ENCODE measurements at regions not wholly inside any gene's neighbourhood (a gene's known extent, or its start where the extent isn't known, plus 50 kb on each side); places are given as distances from the start of the nearest gene placed in this dataset.

- ATAC-seq (ENCODE audit: low read depth) (no peak), DNase-seq (ENCODE audit: low spot score in 2 of 2) (no peak)
- Mint-ChIP-seq H3K9me3 (peaks cover 2% of the 10 kb centered on the region), H3K27ac (no peak overlapping the region), H3K27me3 (peaks cover 4% of the 10 kb centered on the region), H3K36me3 (no peaks in the 10 kb centered on the region), H3K4me3 (no peak overlapping the region), H3K4me1 (no peaks in the 10 kb centered on the region)
Observed at GRCh38 chr17:72175787-72176515, 55.1 kb downstream of the SOX9 start.

DNA sequence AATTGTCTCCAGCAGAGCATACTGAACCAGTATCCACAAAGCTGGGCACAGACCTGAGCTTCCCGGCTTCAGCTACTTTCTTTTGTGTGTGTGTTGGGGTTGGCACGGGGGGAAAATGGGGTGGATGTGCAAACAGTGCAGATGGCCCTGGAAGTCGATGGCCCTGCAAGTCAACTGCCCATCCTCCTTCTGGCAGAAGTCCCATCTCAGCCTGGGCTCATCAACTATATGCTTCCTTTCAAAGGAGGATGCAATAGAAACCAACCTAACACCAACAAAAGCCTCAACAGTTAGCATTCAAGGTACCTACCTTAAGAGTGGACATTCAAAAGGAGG lies 55.7 kb downstream of the SOX9 start:
- DNase-seq (ENCODE audit: low spot score in 2 of 2) (no peak), ATAC-seq (ENCODE audit: low read depth) (no peak)
- Mint-ChIP-seq H3K36me3 (no peaks in the 10 kb centered on the region), H3K27ac (no peak overlapping the region), H3K4me3 (no peak overlapping the region), H3K9me3 (peaks cover 5% of the 10 kb centered on the region), H3K4me1 (no peaks in the 10 kb centered on the region), H3K27me3 (peaks cover 6% of the 10 kb centered on the region)

DNA sequence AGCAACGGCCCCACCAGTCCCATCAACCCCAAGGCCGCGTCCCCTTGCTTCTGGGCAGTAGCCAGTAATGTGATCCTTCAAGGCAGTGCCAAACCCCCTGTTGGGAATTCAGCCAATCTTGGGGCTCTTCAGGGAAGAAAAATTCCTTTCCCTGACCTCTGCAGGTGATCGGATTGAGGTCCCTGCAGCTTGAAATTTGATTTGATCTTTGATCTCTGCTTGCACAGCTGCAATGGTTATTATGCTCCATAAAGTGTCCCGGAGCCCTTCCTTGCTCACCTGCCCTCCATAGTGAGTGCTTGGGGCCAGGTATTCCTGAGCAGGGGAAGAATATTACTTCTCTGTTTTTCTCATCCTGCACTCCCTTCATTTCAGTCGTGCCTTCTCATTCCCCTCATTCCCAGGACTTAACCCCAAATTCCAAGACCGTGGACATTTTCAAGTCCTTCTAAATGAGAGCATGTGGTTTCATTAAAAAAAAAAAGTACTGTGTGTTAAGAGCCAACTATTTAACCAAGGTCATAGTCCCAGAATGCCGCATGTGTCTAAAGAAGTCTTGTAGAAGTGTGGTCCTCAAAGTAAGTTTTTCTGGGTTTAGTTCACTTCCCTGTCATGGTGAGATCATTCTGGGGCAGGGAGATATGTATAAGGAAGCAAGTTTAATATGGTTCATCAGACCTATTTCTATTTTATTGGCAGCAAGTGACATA lies 56.3 kb downstream of the SOX9 start:
- Mint-ChIP-seq H3K36me3 (no peaks in the 10 kb centered on the region), H3K4me1 (no peaks in the 10 kb centered on the region)

DNA sequence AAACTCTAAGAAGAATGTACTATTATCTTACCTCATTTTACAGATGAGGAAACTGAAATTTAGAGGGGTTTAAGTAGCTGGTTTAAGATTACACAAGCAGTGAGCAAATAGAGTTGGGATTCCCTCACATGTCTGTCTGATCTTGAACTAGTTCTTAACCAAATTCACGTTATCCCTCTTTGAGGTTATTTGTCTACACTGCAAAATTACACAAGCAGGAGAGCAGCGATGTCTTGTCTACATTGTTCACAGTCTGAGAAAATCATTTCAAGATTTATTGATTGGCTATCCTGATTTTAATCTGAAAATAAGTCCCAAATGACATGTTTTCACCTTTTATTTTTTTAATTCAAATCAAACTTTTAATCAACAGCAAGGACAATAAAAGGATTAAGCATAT lies 56.9 kb downstream of the SOX9 start:
- ATAC-seq (ENCODE audit: low read depth) (no peak), DNase-seq (ENCODE audit: low spot score in 2 of 2) (no peak)
- Mint-ChIP-seq H3K4me1 (no peaks in the 10 kb centered on the region), H3K27me3 (peaks cover 3% of the 10 kb centered on the region), H3K4me3 (no peak overlapping the region), H3K9me3 (peaks cover 5% of the 10 kb centered on the region), H3K36me3 (no peaks in the 10 kb centered on the region), H3K27ac (no peak overlapping the region)

More for the DNA sequence above, 56.3 kb downstream of the SOX9 start:
- DNase-seq (ENCODE audit: low spot score in 2 of 2) (no peak), ATAC-seq (ENCODE audit: low read depth) (no peak)
- Mint-ChIP-seq H3K27ac (no peak overlapping the region), H3K4me3 (no peak overlapping the region), H3K27me3 (peaks cover 4% of the 10 kb centered on the region), H3K9me3 (peaks cover 5% of the 10 kb centered on the region)

- H3K4me3 Mint-ChIP-seq, result no peak overlapping the region
- H3K36me3 Mint-ChIP-seq, result no peaks in the 10 kb centered on the region
- ATAC-seq (ENCODE audit: low read depth) (no peak), DNase-seq (ENCODE audit: low spot score in 2 of 2) (no peak)
- peaks cover 3% of the 10 kb centered on the region for H3K27me3 Mint-ChIP-seq
- H3K27ac Mint-ChIP-seq, result no peak overlapping the region
- no peaks in the 10 kb centered on the region for H3K4me1 Mint-ChIP-seq
- H3K9me3 Mint-ChIP-seq, result peaks cover 3% of the 10 kb centered on the region
Observed at GRCh38 chr17:72182371-72182873, 61.6 kb downstream of the SOX9 start.

DNA sequence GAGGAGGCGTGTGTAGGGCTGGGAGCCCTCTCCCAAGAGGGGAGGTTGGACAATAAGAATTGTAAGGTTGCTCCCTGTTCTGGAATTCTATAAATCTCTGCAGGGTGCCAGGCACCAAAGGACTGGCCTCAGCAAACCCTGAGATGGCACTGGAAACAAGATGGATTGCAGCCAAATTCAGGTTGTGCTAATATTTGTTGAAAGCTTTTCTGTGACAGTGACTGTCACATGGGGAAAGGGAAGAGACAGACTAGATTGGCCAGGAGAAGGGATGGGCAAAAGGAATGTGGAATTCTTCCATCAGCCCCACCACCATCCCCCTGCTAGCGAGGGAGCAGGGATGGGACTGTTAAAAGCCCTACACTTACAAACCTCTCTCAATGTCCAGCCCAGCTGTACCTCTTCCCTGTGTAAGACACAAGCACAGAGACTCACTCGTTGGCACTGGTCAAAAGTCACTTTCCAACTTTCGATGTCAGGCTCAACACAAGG lies 62.4 kb downstream of the SOX9 start:
- Mint-ChIP-seq H3K4me1 (no peaks in the 10 kb centered on the region), H3K27me3 (peaks cover 3% of the 10 kb centered on the region), H3K27ac (no peak overlapping the region), H3K4me3 (no peak overlapping the region), H3K36me3 (no peaks in the 10 kb centered on the region), H3K9me3 (peaks cover 3% of the 10 kb centered on the region)
- DNase-seq (ENCODE audit: low spot score in 2 of 2), result no peak
- no peak for ATAC-seq (ENCODE audit: low read depth)

DNA sequence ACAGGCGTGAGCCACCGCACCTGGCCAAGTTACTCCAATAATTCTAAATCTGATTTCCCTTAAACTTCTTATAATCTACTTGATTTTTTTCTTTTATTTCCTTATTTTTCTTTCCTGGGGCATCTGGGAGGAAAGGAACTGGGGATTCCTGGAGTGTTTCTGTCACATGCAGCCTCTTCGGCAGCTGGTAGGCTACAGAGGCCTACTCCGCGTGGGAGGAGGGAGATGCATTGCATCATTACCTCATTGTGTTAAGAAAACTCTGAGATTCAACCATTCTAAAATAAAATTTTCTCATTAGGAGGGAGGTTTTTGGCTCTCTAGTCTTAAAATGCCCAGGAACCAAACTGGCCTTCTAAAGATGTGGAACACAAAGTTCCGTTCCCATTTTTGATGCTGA lies 64.0 kb downstream of the SOX9 start:
- Mint-ChIP-seq H3K4me3 (no peak overlapping the region), H3K27ac (no peak overlapping the region), H3K27me3 (peaks cover 3% of the 10 kb centered on the region), H3K4me1 (no peaks in the 10 kb centered on the region), H3K36me3 (no peaks in the 10 kb centered on the region), H3K9me3 (peaks cover 3% of the 10 kb centered on the region)
- no peak for DNase-seq (ENCODE audit: low spot score in 2 of 2)
- ATAC-seq (ENCODE audit: low read depth), result no peak

- Mint-ChIP-seq H3K27ac (no peak overlapping the region), H3K27me3 (peaks cover 3% of the 10 kb centered on the region), H3K4me1 (no peaks in the 10 kb centered on the region), H3K4me3 (no peak overlapping the region), H3K9me3 (peaks cover 3% of the 10 kb centered on the region), H3K36me3 (no peaks in the 10 kb centered on the region)
- ATAC-seq (ENCODE audit: low read depth), result no peak
- no peak for DNase-seq (ENCODE audit: low spot score in 2 of 2)
Observed at GRCh38 chr17:72185564-72185963, 64.7 kb downstream of the SOX9 start.

DNA sequence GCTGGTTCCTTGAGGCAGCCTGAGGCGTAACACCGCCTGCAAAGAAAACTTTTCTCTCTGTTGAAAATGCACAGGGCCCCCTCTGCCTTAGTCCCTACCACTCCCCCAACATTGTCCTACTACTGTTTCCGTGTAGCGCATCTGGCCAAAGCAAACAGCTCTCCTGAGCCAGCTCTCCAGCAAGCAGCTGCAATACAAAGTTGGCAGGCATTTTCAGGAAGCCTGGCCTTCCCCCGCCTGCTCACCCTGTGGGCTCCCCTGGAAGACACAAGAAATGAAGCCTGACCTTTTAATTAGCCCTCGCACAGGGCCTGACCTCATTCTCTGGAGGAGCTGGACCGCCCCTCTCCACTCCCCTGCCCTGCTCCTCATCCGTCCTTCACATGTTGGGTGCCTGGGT lies 66.7 kb downstream of the SOX9 start:
- Mint-ChIP-seq H3K36me3 (no peaks in the 10 kb centered on the region), H3K4me3 (no peak overlapping the region), H3K4me1 (no peaks in the 10 kb centered on the region), H3K27ac (no peak overlapping the region), H3K9me3 (no peaks in the 10 kb centered on the region), H3K27me3 (peaks cover 2% of the 10 kb centered on the region)
- ATAC-seq (ENCODE audit: low read depth), result no peak
- DNase-seq (ENCODE audit: low spot score in 2 of 2), result no peak

DNA sequence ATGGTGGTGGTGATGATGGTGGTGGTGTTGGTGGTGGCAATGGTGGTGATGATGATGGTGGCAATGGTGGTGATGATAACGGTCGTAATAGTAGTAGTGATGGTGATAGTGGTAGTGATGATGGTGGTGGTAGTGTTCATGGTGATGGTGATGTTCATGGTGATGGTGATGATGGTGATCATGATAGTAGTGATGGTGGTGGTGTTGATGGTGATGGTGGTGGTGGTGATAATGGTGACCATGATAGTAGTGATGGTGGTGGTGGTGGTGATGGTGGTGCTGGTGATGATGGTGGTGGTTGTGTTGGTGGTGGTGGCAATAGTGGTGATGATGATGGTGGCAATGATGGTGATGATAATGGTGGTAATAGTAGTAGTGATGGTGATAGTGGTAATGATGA lies 68.0 kb downstream of the SOX9 start:
- no peak overlapping the region for H3K27ac Mint-ChIP-seq
- no peaks in the 10 kb centered on the region for H3K36me3 Mint-ChIP-seq
- H3K27me3 Mint-ChIP-seq, result peaks cover 2% of the 10 kb centered on the region
- ATAC-seq (ENCODE audit: low read depth), result no peak
- no peaks in the 10 kb centered on the region for H3K4me1 Mint-ChIP-seq
- no peaks in the 10 kb centered on the region for H3K9me3 Mint-ChIP-seq
- no peak for DNase-seq (ENCODE audit: low spot score in 2 of 2)
- H3K4me3 Mint-ChIP-seq, result no peak overlapping the region

DNA sequence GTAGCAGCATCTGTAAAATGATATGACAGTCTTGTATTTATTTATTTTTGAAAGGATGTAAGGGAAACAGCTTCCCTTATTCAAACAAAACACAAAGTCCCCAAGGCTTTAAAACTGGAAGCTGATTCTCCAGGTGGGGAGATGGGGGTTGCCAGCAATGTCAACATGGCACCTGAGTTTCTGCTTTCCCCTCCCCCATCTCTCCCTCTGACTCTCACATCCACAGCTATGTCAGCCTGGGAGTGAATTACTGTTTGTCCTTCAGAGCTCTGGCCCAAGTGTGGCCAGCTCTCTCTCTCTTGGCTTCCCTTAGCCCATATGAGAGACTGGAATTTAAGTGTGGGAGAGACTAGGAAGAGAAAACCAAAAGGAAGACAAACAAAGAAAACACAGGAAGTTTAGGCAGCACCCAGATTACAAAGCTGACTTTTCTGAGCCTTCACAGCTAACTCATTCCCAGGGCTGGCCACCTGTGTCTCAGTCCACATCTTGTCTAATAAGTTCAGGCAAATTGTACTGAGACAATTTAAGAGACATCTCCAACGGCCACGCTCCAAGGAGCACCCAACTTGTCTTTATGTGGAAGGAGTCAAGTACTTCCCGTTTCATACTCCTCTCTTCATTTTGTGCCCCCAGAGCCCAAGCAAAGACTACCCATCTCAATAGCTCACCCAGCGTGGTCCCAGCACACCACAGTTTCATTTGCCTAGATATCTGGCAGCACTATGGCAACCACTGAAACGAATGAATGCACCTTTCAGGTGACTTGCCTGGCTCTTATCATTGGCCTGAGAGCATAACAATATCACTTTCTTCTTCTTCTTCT lies 69.2 kb downstream of the SOX9 start:
- DNase-seq (ENCODE audit: low spot score in 2 of 2) (no peak), ATAC-seq (ENCODE audit: low read depth) (no peak)
- no peak overlapping the region for H3K27ac Mint-ChIP-seq
- no peaks in the 10 kb centered on the region for H3K9me3 Mint-ChIP-seq
- no peaks in the 10 kb centered on the region for H3K4me1 Mint-ChIP-seq
- H3K27me3 Mint-ChIP-seq, result peaks cover 2% of the 10 kb centered on the region
- H3K36me3 Mint-ChIP-seq, result no peaks in the 10 kb centered on the region
- no peak overlapping the region for H3K4me3 Mint-ChIP-seq

DNA sequence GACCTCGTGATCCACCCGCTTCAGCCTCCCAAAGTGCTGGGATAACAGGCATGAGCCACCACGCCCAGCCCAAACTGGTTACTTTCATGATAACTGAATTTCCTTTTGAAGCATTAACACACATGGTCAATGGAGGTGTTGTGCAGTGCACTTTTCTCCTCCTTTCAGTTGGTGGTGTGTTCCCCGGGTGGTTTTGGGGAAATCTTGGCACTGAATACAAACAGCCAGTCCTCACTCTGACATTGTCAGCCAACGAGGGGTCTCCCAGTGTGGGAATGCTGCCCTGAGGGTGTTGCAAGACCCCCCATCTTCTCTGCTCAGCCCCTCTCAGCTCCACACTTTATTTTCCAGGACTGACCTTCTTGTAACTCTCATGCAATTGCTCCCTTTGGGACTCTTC lies 70.5 kb downstream of the SOX9 start:
- DNase-seq (ENCODE audit: low spot score in 2 of 2) (no peak), ATAC-seq (ENCODE audit: low read depth) (no peak)
- peaks cover 2% of the 10 kb centered on the region for H3K27me3 Mint-ChIP-seq
- H3K36me3 Mint-ChIP-seq, result no peaks in the 10 kb centered on the region
- peaks cover 2% of the 10 kb centered on the region for H3K9me3 Mint-ChIP-seq
- H3K4me3 Mint-ChIP-seq, result no peak overlapping the region
- no peaks in the 10 kb centered on the region for H3K4me1 Mint-ChIP-seq
- H3K27ac Mint-ChIP-seq, result no peak overlapping the region

DNA sequence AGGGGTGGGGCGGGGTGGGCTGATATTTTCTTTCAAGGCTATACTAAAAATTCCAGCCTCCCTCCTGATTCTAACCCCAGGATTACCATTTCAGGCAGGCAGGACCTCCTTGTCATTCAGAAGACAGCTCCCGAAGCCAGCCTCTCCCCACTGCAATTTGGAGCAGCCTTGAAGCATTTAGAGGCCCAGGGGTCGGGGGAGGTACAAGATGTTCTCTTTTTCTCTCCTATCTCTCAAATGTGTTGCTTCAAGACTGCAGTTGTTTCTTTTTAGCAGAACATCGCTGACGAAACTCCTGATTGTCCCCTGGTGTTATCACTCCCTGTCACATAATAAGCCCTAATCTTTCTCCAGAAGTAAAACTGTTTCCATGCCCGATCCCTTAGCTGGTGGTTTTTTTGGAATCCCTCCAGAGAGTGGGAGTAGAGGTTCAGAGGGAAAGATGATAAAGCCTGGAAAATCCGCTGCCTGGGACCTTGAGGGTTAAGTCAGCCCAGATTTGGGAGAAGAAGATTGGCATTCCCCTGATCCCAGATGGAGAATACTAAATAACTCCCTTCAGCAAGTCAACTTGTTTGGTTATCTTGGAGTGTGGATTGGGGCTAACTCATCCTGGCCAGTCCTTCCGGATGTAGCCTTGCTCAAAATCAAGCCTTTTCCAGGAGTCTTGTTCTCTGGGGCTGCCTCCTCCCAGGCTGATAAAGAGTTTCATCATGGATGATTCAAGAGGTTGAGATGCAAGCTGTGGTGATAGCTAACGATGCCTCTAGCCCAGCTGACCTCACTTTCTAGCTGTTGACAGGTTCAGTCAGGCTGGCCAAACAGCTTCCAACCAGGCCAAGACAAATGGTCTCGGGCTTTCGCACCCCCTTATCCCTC lies 71.3 kb downstream of the SOX9 start:
- H3K4me3 Mint-ChIP-seq, result no peak overlapping the region
- no peak overlapping the region for H3K27ac Mint-ChIP-seq
- H3K27me3 Mint-ChIP-seq, result peaks cover 2% of the 10 kb centered on the region
- DNase-seq (ENCODE audit: low spot score in 2 of 2) (no peak), ATAC-seq (ENCODE audit: low read depth) (no peak)
- H3K9me3 Mint-ChIP-seq, result peaks cover 5% of the 10 kb centered on the region
- no peaks in the 10 kb centered on the region for H3K4me1 Mint-ChIP-seq
- H3K36me3 Mint-ChIP-seq, result peaks cover 2% of the 10 kb centered on the region
